SJCRH30 (cell line): ENCODE measurements at regions not wholly inside any gene's neighbourhood (a gene's known extent, or its start where the extent isn't known, plus 50 kb on each side); places are given as distances from the start of the nearest gene placed in this dataset.

Experiments used
- DNase-seq, 2 experiments: peaks; one replicate each; pipeline ENCODE4 v3.0.0-alpha.2; 2015 to 2020
- H3K27ac ChIP-seq: fragments of 250-450 bp; sonication (Bioruptor Pico); 2 replicates; pipeline ENCODE4 v1.5.1; 2020; ENCODE audit warnings: mild to moderate bottlenecking, moderate library complexity
- H3K27me3 ChIP-seq: fragments of 250-450 bp; sonication (Bioruptor Pico); 2 replicates; pipeline ENCODE4 v1.5.1; 2020; ENCODE audit warnings: mild to moderate bottlenecking, moderate library complexity
- H3K36me3 ChIP-seq: fragments of 250-450 bp; sonication (Bioruptor Pico); 2 replicates; pipeline ENCODE4 v1.5.1; 2020; ENCODE audit warnings: mild to moderate bottlenecking, moderate library complexity
- H3K4me1 ChIP-seq: fragments of 250-450 bp; sonication (Bioruptor Pico); 2 replicates; pipeline ENCODE4 v1.5.1; 2020; ENCODE audit warnings: mild to moderate bottlenecking, moderate library complexity
- H3K4me3 ChIP-seq: fragments of 250-450 bp; sonication (Bioruptor Pico); 2 replicates; pipeline ENCODE4 v1.5.1; 2020; ENCODE audit warnings: mild to moderate bottlenecking, moderate library complexity
- H3K9me3 ChIP-seq: fragments of 250-450 bp; sonication (Bioruptor Pico); replicated peaks from 2 replicates; pipeline ENCODE4 v1.5.1; 2020; ENCODE audit warnings: mild to moderate bottlenecking, moderate library complexity

DNA sequence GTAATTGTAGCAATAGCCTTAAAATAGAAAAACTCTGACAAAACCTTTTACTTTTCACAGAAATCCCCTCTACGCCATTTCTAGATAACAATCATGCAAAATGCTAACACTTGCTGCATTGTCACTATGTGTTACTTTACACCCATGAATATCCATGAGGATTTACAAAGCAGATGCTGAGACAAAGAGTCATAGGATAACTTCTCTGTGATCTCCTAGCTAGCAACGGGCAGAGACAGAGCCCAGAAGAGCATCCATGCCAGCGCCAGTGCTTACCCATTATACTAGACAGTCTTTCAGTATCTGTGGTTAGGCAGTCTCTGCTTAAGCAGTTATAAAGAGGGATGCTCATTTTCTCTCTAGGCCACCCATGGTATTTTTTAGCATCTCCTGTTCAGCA lies 474.1 kb downstream of the CAAP1 start:
- Histone ChIP-seq H3K36me3 (no peaks in the 10 kb centered on the region), H3K27ac (no peak overlapping the region), H3K4me3 (no peak overlapping the region), H3K27me3 (no peaks in the 10 kb centered on the region), H3K4me1 (no peaks in the 10 kb centered on the region), H3K9me3 (no peaks in the 10 kb centered on the region)
- DNase-seq = no peak

DNA sequence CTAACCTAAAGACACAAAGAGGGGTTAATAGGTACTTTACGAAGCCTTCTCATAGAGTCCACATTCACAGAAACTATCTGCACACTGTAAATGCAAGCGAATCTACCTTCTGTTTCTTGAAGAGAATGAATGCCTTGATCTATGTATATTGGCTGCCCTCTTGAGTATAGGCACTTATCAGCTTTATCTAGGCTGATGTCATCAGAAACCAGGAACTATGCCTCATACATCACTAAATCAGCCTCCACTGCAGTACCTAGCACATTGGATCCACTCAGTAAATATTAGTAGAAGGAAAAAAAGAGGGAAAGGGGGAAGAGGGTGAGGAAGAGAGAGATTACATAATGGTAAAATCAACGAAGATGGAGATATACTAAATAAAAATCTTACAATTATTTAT lies 477.1 kb downstream of the CAAP1 start:
- no peak overlapping the region for H3K4me3 ChIP-seq
- H3K4me1 ChIP-seq = no peaks in the 10 kb centered on the region
- no peaks in the 10 kb centered on the region for H3K9me3 ChIP-seq
- no peak for DNase-seq
- H3K27me3 ChIP-seq = no peaks in the 10 kb centered on the region
- no peaks in the 10 kb centered on the region for H3K36me3 ChIP-seq
- H3K27ac ChIP-seq = no peak overlapping the region

DNA sequence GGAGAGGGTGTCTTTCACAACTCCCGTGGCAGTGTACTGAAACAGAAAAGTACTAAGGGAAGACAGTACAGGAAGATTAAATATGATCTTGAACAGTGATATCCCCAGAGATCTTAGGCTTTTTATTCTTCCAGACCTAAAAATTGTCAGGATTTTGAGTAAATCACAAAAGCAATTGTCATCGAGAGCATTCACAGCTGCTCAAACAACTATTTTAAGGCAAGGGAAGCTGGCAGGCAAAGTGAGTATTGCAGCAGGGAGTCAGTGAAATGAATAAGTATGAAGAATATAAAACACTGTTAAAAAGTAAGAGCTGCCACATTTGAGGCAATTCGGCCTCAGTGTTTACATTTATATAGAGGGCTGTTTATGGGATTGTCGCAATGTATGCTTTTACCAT lies 479.0 kb downstream of the CAAP1 start:
- no peak for DNase-seq
- H3K4me1 ChIP-seq = no peaks in the 10 kb centered on the region
- H3K4me3 ChIP-seq = no peak overlapping the region
- H3K27ac ChIP-seq = no peak overlapping the region
- H3K36me3 ChIP-seq = no peaks in the 10 kb centered on the region
- H3K9me3 ChIP-seq = no peaks in the 10 kb centered on the region
- H3K27me3 ChIP-seq = no peaks in the 10 kb centered on the region

DNA sequence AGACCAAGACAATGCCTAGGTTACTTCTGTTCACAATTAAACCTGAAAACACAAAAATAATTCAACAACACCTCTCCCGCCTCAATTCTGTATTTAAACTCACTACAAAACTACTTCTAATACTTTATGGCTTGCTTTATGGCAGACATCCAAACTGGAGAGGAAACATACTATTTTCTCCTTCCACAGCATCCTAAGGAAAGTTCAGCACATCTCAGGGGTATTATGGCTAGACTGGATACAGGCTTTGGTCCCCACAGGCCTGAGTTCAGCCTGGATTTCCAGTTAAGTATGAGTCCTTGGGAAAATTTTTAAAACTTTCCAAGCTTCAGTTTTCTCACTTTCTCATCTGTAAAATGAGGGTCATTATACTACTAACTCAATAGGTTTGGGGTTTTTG lies 480.2 kb downstream of the CAAP1 start:
- H3K27me3 ChIP-seq = no peaks in the 10 kb centered on the region
- no peak overlapping the region for H3K27ac ChIP-seq
- no peaks in the 10 kb centered on the region for H3K9me3 ChIP-seq
- no peaks in the 10 kb centered on the region for H3K4me1 ChIP-seq
- no peaks in the 10 kb centered on the region for H3K36me3 ChIP-seq
- H3K4me3 ChIP-seq = no peak overlapping the region
- DNase-seq = no peak

DNA sequence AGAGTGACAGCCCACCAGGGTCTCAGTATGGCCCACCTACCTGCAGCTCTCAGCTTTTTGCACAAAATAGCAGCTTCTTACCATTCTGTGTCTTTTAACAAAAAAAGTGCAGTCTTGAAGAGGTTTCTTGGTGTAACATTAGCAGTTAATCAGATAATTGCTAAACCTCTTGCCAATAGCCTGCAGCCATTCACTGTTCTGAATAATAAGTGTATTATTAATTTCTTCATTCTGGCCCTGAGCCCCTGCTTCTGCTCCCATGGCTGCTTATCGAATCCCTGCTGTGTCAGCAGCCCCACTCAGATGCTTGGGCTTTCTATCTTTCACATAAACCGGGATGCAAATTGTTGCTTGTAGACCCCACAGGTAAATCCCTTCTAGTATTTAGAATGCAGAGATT lies 485.9 kb downstream of the CAAP1 start:
- H3K27ac ChIP-seq = no peak overlapping the region
- H3K4me3 ChIP-seq = no peak overlapping the region
- no peak for DNase-seq
- H3K9me3 ChIP-seq = no peaks in the 10 kb centered on the region
- H3K4me1 ChIP-seq = no peaks in the 10 kb centered on the region
- H3K27me3 ChIP-seq = no peaks in the 10 kb centered on the region
- H3K36me3 ChIP-seq = no peaks in the 10 kb centered on the region

DNA sequence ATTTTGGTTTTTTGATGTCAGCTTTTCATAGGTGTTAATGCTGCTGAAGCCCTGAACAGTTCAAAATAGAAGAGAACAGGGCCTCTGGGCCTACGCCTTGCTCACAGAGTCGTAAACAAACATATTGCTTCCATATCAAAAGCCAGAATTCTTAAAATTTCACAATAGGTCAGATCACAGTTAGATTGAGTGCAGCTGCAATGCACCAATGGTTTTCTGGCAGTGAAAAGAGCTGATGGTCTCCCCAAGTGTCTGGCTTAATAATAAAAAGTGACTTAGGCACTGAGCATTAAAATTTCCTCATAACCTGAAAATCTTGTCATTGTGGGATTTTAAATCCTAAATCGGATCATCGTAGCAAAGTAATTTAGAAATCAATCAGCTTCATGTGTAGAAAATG lies 493.0 kb downstream of the CAAP1 start:
- Histone ChIP-seq H3K27ac (no peak overlapping the region), H3K27me3 (no peaks in the 10 kb centered on the region), H3K4me3 (no peak overlapping the region), H3K36me3 (no peaks in the 10 kb centered on the region), H3K9me3 (no peaks in the 10 kb centered on the region), H3K4me1 (no peaks in the 10 kb centered on the region)
- no peak for DNase-seq

- no peaks in the 10 kb centered on the region for H3K36me3 ChIP-seq
- H3K9me3 ChIP-seq = no peaks in the 10 kb centered on the region
- no peak overlapping the region for H3K27ac ChIP-seq
- no peak for DNase-seq
- H3K27me3 ChIP-seq = no peaks in the 10 kb centered on the region
- no peak overlapping the region for H3K4me3 ChIP-seq
- H3K4me1 ChIP-seq = no peaks in the 10 kb centered on the region
Measured at GRCh38 chr9:26394025-26394424, 498.6 kb downstream of the CAAP1 start.

- H3K4me1 ChIP-seq = no peaks in the 10 kb centered on the region
- H3K9me3 ChIP-seq = no peaks in the 10 kb centered on the region
- no peaks in the 10 kb centered on the region for H3K27me3 ChIP-seq
- H3K4me3 ChIP-seq = no peak overlapping the region
- H3K36me3 ChIP-seq = no peaks in the 10 kb centered on the region
- no peak for DNase-seq
- no peak overlapping the region for H3K27ac ChIP-seq
Measured at GRCh38 chr9:26392639-26393038, 500.0 kb downstream of the CAAP1 start.

GRCh38 chr9:26391036-26391435 lies 501.6 kb downstream of the CAAP1 start:
- H3K4me1 ChIP-seq = no peaks in the 10 kb centered on the region
- no peaks in the 10 kb centered on the region for H3K36me3 ChIP-seq
- H3K27ac ChIP-seq = no peak overlapping the region
- no peak for DNase-seq
- H3K27me3 ChIP-seq = no peaks in the 10 kb centered on the region
- no peak overlapping the region for H3K4me3 ChIP-seq
- H3K9me3 ChIP-seq = no peaks in the 10 kb centered on the region

DNA sequence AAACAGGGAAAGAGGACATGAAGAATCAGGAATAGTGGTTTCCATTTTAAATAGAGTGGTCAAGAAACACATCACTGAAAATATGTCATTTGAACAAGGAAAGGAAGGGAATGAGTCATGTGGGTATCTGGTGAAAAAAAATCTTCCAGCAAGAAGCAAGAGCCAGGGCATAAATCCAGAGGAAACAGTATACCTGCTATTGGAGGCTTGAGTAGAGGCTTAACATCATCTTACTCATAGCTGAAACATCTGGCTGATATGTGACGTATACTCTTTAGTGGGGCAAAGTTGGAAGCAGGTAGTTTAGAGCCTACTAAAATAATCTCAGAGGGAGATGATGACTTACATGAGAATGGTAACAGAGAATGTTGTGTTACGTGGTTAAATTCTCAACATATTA lies 517.2 kb downstream of the CAAP1 start:
- H3K27ac ChIP-seq = no peak overlapping the region
- H3K4me1 ChIP-seq = no peaks in the 10 kb centered on the region
- no peaks in the 10 kb centered on the region for H3K27me3 ChIP-seq
- no peaks in the 10 kb centered on the region for H3K9me3 ChIP-seq
- H3K36me3 ChIP-seq = no peaks in the 10 kb centered on the region
- DNase-seq = peak in 1 of 2 experiments; percentile 1
- no peak overlapping the region for H3K4me3 ChIP-seq

DNA sequence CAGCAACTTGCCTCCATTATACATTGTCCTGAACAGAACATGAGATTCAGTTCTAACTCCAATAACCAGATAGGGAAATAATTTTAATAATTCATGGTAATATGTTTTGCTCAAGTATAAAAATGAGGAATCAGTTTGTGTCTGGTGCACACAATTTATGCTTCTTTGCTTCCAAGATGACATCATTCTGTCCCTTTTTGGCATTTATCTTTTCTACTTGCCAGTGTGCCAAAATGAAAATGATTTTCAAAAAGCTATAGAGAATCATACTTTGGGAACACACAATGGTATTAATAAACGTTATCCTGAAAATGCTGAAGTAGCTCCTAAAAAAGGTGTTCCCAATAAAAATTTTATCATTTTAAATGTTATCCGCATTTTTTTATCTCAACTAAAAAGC lies 519.0 kb downstream of the CAAP1 start:
- Histone ChIP-seq H3K27ac (no peak overlapping the region), H3K4me1 (no peaks in the 10 kb centered on the region), H3K4me3 (no peak overlapping the region), H3K36me3 (no peaks in the 10 kb centered on the region), H3K27me3 (no peaks in the 10 kb centered on the region), H3K9me3 (no peaks in the 10 kb centered on the region)
- DNase-seq = no peak

- Histone ChIP-seq H3K9me3 (no peaks in the 10 kb centered on the region), H3K27me3 (no peaks in the 10 kb centered on the region), H3K36me3 (no peaks in the 10 kb centered on the region), H3K4me3 (no peak overlapping the region), H3K4me1 (no peaks in the 10 kb centered on the region), H3K27ac (no peak overlapping the region)
- no peak for DNase-seq
Measured at GRCh38 chr9:26371236-26371635, 521.4 kb downstream of the CAAP1 start.

- DNase-seq = no peak
- no peaks in the 10 kb centered on the region for H3K36me3 ChIP-seq
- H3K27ac ChIP-seq = no peak overlapping the region
- H3K4me3 ChIP-seq = no peak overlapping the region
- H3K4me1 ChIP-seq = no peaks in the 10 kb centered on the region
- H3K27me3 ChIP-seq = no peaks in the 10 kb centered on the region
- H3K9me3 ChIP-seq = no peaks in the 10 kb centered on the region
Measured at GRCh38 chr9:26369093-26369492, 523.5 kb downstream of the CAAP1 start.

- H3K4me3 ChIP-seq = no peak overlapping the region
- H3K36me3 ChIP-seq = no peaks in the 10 kb centered on the region
- H3K4me1 ChIP-seq = no peaks in the 10 kb centered on the region
- no peak overlapping the region for H3K27ac ChIP-seq
- DNase-seq = no peak
- H3K9me3 ChIP-seq = no peaks in the 10 kb centered on the region
- no peaks in the 10 kb centered on the region for H3K27me3 ChIP-seq
Measured at GRCh38 chr9:26368241-26368640, 524.4 kb downstream of the CAAP1 start.

DNA sequence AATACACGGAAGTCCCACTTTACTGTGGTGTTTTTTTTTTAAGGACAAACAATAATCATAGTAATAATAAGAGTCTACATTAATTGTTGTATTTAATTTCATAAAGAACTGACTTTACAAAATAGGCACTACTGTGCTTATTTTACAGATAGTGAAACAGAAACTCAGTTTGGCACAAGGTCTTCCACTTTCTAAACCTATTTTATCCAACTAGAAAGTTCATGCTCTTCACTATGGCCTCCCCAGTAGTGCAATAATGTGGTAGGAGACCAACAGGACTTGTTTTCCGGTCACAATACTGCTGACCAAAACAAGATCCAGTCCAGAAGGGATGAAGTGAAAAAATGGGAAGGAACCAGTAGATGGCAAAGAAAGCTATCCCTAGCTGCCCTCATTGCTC lies 531.6 kb downstream of the CAAP1 start:
- Histone ChIP-seq H3K36me3 (no peaks in the 10 kb centered on the region), H3K9me3 (no peaks in the 10 kb centered on the region)

DNA sequence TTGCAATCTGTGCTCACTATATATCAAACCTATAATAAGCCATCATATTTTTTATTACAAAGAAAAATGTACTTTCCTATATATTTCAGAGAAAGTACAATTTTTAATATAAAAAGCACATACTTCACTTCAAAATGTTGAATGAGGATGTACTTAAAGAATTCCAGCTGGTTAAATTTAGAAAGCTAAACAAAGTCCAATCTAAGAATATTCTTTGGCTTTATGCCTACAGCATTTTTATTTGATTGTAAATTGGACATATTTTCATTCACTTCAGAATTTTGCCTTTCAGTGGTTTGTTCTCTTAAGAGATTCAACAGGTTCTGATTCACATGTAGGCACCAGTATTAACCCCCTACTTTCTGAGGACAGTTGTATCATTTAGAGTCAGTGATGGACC lies 533.8 kb downstream of the CAAP1 start:
- no peaks in the 10 kb centered on the region for H3K36me3 ChIP-seq

More for the DNA sequence above, 531.6 kb downstream of the CAAP1 start:
- no peak overlapping the region for H3K4me3 ChIP-seq
- H3K4me1 ChIP-seq = no peaks in the 10 kb centered on the region
- no peaks in the 10 kb centered on the region for H3K27me3 ChIP-seq
- DNase-seq = no peak
- H3K27ac ChIP-seq = no peak overlapping the region

More for the DNA sequence above, 533.8 kb downstream of the CAAP1 start:
- H3K9me3 ChIP-seq = no peaks in the 10 kb centered on the region
- no peaks in the 10 kb centered on the region for H3K27me3 ChIP-seq
- H3K4me1 ChIP-seq = no peaks in the 10 kb centered on the region
- no peak for DNase-seq
- no peak overlapping the region for H3K27ac ChIP-seq
- no peak overlapping the region for H3K4me3 ChIP-seq
